H9 (cell line): ENCODE measurements at regions not wholly inside any gene's neighbourhood (a gene's known extent, or its start where the extent isn't known, plus 50 kb on each side); places are given as distances from the start of the nearest gene placed in this dataset.

Experiments used
- DNase-seq: peaks from one replicate; pipeline ENCODE4 v3.0.0-alpha.2; 2017
- H2AFZ ChIP-seq: one replicate; pipeline ENCODE4 v1.6.1; 2013; ENCODE audit warnings: mild to moderate bottlenecking, low read length, control low read depth, moderate library complexity
- H2AK5ac ChIP-seq: 2 replicates; pipeline ENCODE4 v1.6.1; 2013; ENCODE audit warnings: low read length, control low read depth, mixed read lengths; ENCODE audit not compliant: insufficient read length
- H2BK120ac ChIP-seq: one replicate; pipeline ENCODE4 v1.6.1; 2013; ENCODE audit warnings: low read depth, mild to moderate bottlenecking, low read length, control low read depth, inconsistent platforms; ENCODE audit not compliant: poor library complexity, severe bottlenecking
- H2BK12ac ChIP-seq: 2 replicates; pipeline ENCODE4 v1.6.1; 2013; ENCODE audit warnings: low read length, control low read depth, mixed read lengths, low read depth; ENCODE audit not compliant: insufficient read length
- H2BK15ac ChIP-seq: 2 replicates; pipeline ENCODE4 v1.6.1; 2013; ENCODE audit warnings: low read depth, low read length, control low read depth
- H2BK20ac ChIP-seq: one replicate; pipeline ENCODE4 v1.6.1; 2013; ENCODE audit warnings: low read depth, mild to moderate bottlenecking, low read length, control low read depth, inconsistent platforms; ENCODE audit not compliant: poor library complexity, severe bottlenecking
- H2BK5ac ChIP-seq: 2 replicates; pipeline ENCODE4 v1.6.1; 2013; ENCODE audit warnings: low read length, control low read depth, mixed read lengths; ENCODE audit not compliant: insufficient read length
- H3K14ac ChIP-seq: 2 replicates; pipeline ENCODE4 v1.6.1; 2013; ENCODE audit warnings: low read length, control low read depth; ENCODE audit not compliant: insufficient read depth
- H3K18ac ChIP-seq: 2 replicates; pipeline ENCODE4 v1.6.1; 2013; ENCODE audit warnings: low read depth, mild to moderate bottlenecking, mixed read lengths, low read length, control low read depth; ENCODE audit not compliant: insufficient read length
- H3K23ac ChIP-seq: 2 replicates; pipeline ENCODE4 v1.6.1; 2013; ENCODE audit warnings: low read length, control low read depth, mixed read lengths, low read depth; ENCODE audit not compliant: insufficient read length
- H3K23me2 ChIP-seq: 2 replicates; pipeline ENCODE4 v1.6.1; 2013; ENCODE audit warnings: low read depth, mild to moderate bottlenecking, mixed read lengths, low read length, control low read depth; ENCODE audit not compliant: insufficient read length, poor library complexity, severe bottlenecking
- H3K27ac ChIP-seq: 2 replicates; pipeline ENCODE4 v1.5.1; 2013; ENCODE audit warnings: low read length, control low read depth, mixed read lengths, low read depth; ENCODE audit not compliant: insufficient read length
- H3K27me3 ChIP-seq: 2 replicates; pipeline ENCODE4 v1.6.1; 2013; ENCODE audit warnings: low read length, control low read depth, inconsistent platforms; ENCODE audit not compliant: insufficient read depth
- H3K4ac ChIP-seq: 2 replicates; pipeline ENCODE4 v1.6.1; 2013; ENCODE audit warnings: low read depth, mild to moderate bottlenecking, control low read depth, inconsistent platforms, low read length, moderate library complexity
- H3K4me1 ChIP-seq: 2 replicates; pipeline ENCODE4 v1.6.1; 2013; ENCODE audit warnings: low read length, control low read depth, inconsistent platforms; ENCODE audit not compliant: insufficient read depth
- H3K4me2 ChIP-seq: 2 replicates; pipeline ENCODE4 v1.6.1; 2013; ENCODE audit warnings: low read length, control low read depth, mixed read lengths; ENCODE audit not compliant: insufficient read length, insufficient read depth
- H3K56ac ChIP-seq: 2 replicates; pipeline ENCODE4 v1.6.1; 2013; ENCODE audit warnings: low read depth, mild to moderate bottlenecking, mixed read lengths, low read length, control low read depth; ENCODE audit not compliant: insufficient read length
- H3K79me1 ChIP-seq: 2 replicates; pipeline ENCODE4 v1.6.1; 2013; ENCODE audit warnings: low read depth, mild to moderate bottlenecking, moderate library complexity, low read length, control low read depth, inconsistent platforms; ENCODE audit not compliant: insufficient read depth, poor library complexity, severe bottlenecking
- H3K79me2 ChIP-seq: 2 replicates; pipeline ENCODE4 v1.6.1; 2013; ENCODE audit warnings: low read length, control low read depth, inconsistent platforms; ENCODE audit not compliant: insufficient read depth
- H3K9ac ChIP-seq: 2 replicates; pipeline ENCODE4 v1.6.1; 2013; ENCODE audit warnings: low read length, control low read depth, mixed read lengths; ENCODE audit not compliant: insufficient read length; ENCODE audit errors: extremely low read depth
- H3K9me3 ChIP-seq: one replicate; pipeline ENCODE4 v1.6.1; 2013; ENCODE audit warnings: low read depth, low read length, inconsistent platforms; ENCODE audit not compliant: control insufficient read depth
- H3T11ph ChIP-seq: one replicate; pipeline ENCODE4 v1.6.1; 2013; ENCODE audit warnings: mild to moderate bottlenecking, low read length, control low read depth, inconsistent platforms
- H4K20me1 ChIP-seq: one replicate; pipeline ENCODE4 v1.6.1; 2013; ENCODE audit not compliant: control insufficient read depth, insufficient read length, insufficient read depth
- H4K5ac ChIP-seq: 2 replicates; pipeline ENCODE4 v1.6.1; 2013; ENCODE audit warnings: low read depth, mild to moderate bottlenecking, mixed read lengths, low read length, control low read depth; ENCODE audit not compliant: insufficient read length
- H4K8ac ChIP-seq: replicated peaks from 2 replicates; pipeline ENCODE4 v1.6.1; 2013; ENCODE audit warnings: low read length, control low read depth, mixed read lengths, low read depth; ENCODE audit not compliant: insufficient read length
- H4K91ac ChIP-seq: 2 replicates; pipeline ENCODE4 v1.6.1; 2013; ENCODE audit warnings: low read depth, mild to moderate bottlenecking, moderate library complexity, mixed read lengths, low read length, control low read depth; ENCODE audit not compliant: insufficient read length
- H3K27ac Mint-ChIP-seq, 3 experiments: 2 replicates in 2 of 3; 3 replicates in 1 of 3; pipeline ENCODE4 v1.8.0; 2020 to 2021; ENCODE audit warnings: mixed read lengths in 3 of 3, mild to moderate bottlenecking in 1 of 3, moderate library complexity in 1 of 3
- H3K27me3 Mint-ChIP-seq: 2 replicates; pipeline ENCODE4 v1.8.0; 2021; ENCODE audit warnings: low read depth, mild to moderate bottlenecking, moderate library complexity, mixed read lengths
- H3K36me3 Mint-ChIP-seq, 3 experiments: 2 replicates in 2 of 3; 3 replicates in 1 of 3; pipeline ENCODE4 v1.8.0; 2020 to 2021; ENCODE audit warnings: low read depth in 3 of 3, mixed read lengths in 3 of 3; ENCODE audit not compliant: insufficient read depth in 1 of 3
- H3K4me1 Mint-ChIP-seq, 2 experiments: 2 replicates each; pipeline ENCODE4 v1.8.0; 2020; ENCODE audit warnings: mixed read lengths in 2 of 2
- H3K4me3 Mint-ChIP-seq, 2 experiments: 2 replicates in 1 of 2; 3 replicates in 1 of 2; pipeline ENCODE4 v1.8.0; 2020 to 2021; ENCODE audit warnings: mild to moderate bottlenecking in 2 of 2, mixed read lengths in 2 of 2, moderate library complexity in 1 of 2
- H3K9me3 Mint-ChIP-seq, 2 experiments: 2 replicates in 1 of 2; 3 replicates in 1 of 2; pipeline ENCODE4 v1.8.0; 2020; ENCODE audit warnings: mild to moderate bottlenecking in 2 of 2, mixed read lengths in 2 of 2, moderate library complexity in 1 of 2
- CTCF ChIP-seq: fragments of 200-600 bp; sonication (generic); conservative IDR thresholded peaks from 3 replicates; pipeline ENCODE4 v1.8.0; 2021; ENCODE audit warnings: antibody characterized with exemption, mild to moderate bottlenecking
- WGBS: extraction: QIAGEN DNeasy Blood & Tissue Kit; methylation state at CpG from one replicate; pipeline ENCODE4 v1.1.7; 2013; ENCODE audit warnings: missing lambda C conversion rate, low lambda C conversion rate, mixed read lengths; ENCODE audit not compliant: insufficient read length; ENCODE audit errors: extremely low coverage; 5-methylcytosine and 5-hydroxymethylcytosine counted together

GRCh38 chr21:23039846-23040245 lies 2041.6 kb downstream of the NCAM2 start:
- Histone ChIP-seq H3K27ac (no peak overlapping the region), H2BK12ac (no peak overlapping the region), H2BK120ac (no peak overlapping the region), H3K56ac (no peak overlapping the region), H3K27me3 (no peaks in the 10 kb centered on the region), H3K9ac (no peak overlapping the region), H3K4ac (no peak overlapping the region), H3K79me2 (no peaks in the 10 kb centered on the region), H3K4me2 (no peak overlapping the region), H3K14ac (no peak overlapping the region), H2BK5ac (no peak overlapping the region), H2BK20ac (no peak overlapping the region), H4K8ac (no peak overlapping the region), H2AFZ (no peak overlapping the region), H4K91ac (no peak overlapping the region), H3K4me1 (no peaks in the 10 kb centered on the region), H2AK5ac (no peak overlapping the region), H4K5ac (no peak overlapping the region), H3K9me3 (no peaks in the 10 kb centered on the region), H3K23ac (no peak overlapping the region), H2BK15ac (no peak overlapping the region), H3K18ac (no peak overlapping the region), H3K23me2 (no peaks in the 10 kb centered on the region), H3T11ph (no peak overlapping the region), H3K79me1 (no peaks in the 10 kb centered on the region), H4K20me1 (no peaks in the 10 kb centered on the region)
- Mint-ChIP-seq H3K36me3 (peaks cover 0 to 2% (median 0%) of the 10 kb centered on the region in 3 experiments; a peak in 2 of 7 replicates), H3K9me3 (peaks cover 0 to 5% of the 10 kb centered on the region in 2 experiments; a peak in 1 of 5 replicates), H3K27ac (no peak overlapping the region), H3K4me3 (no peak overlapping the region), H3K4me1 (no peaks in the 10 kb centered on the region; a peak in 1 of 4 replicates), H3K27me3 (no peaks in the 10 kb centered on the region)
- no CpG with 5 or more reads among the region's 7 CpGs for WGBS
- TF ChIP-seq CTCF = no peak
- DNase-seq = no peak
